GM12891 (cell line): ENCODE measurements at regions not wholly inside any gene's neighbourhood (a gene's known extent, or its start where the extent isn't known, plus 50 kb on each side); places are given as distances from the start of the nearest gene placed in this dataset.

Experiments used
- PAX5 ChIP-seq: IDR thresholded peaks from 2 replicates; pipeline ENCODE4 v1.6.1; 2011; ENCODE audit warnings: low read length, moderate library complexity, mild to moderate bottlenecking; ENCODE audit not compliant: insufficient read depth, severe bottlenecking
- POLR2A ChIP-seq: IDR thresholded peaks from 2 replicates; pipeline ENCODE4 v1.6.1; 2011; ENCODE audit warnings: low read depth, low read length, control low read depth
- POLR2AphosphoS5 ChIP-seq: IDR thresholded peaks from 2 replicates; pipeline ENCODE4 v1.6.1; 2011; ENCODE audit warnings: low read depth, low read length, control low read depth
- TAF1 ChIP-seq: IDR thresholded peaks from 2 replicates; pipeline ENCODE4 v1.6.1; 2011; ENCODE audit warnings: low read depth, low read length, control low read depth

DNA sequence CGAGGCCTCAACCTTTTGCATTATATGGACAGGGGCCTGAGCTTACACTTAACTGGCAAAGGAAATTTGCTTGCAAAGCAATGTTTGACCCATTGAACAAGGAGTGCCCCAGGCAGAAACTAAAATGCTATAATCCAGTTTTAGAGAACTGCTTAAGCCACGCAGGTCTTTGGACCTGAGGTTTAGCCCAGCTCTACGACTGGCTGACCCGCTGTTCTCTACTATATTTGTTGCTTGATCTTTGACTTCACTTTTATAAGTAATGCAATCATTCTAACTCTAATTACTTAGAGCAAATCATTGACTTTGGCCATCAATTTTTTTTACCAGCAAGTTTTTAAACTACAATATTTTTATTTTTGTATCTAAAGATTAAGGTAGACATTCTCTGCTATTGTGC lies 268.8 kb downstream of the MREG start:
- TF ChIP-seq POLR2AphosphoS5: no peak
- TF ChIP-seq POLR2A: no peak
- no peak for TF ChIP-seq PAX5
- no peak for TF ChIP-seq TAF1
